Heart left ventricle (tissue), 16 donors: ENCODE measurements at regions not wholly inside any gene's neighbourhood (a gene's known extent, or its start where the extent isn't known, plus 50 kb on each side); places are given as distances from the start of the nearest gene placed in this dataset.

Source experiments
- ATAC-seq, 4 donors: fragments of 200-7000 bp; cut with Tn5 transposase; one replicate each; pipeline ENCODE4 v1.9.1; 2020 to 2022; ENCODE audit warnings: moderate library complexity in 4 of 4, mild to moderate bottlenecking in 3 of 4, moderate number of reproducible peaks in 1 of 4
- DNase-seq, 5 donors: peaks; one replicate each; pipeline ENCODE4 v3.0.0-alpha.2; 2020
- H3K27ac ChIP-seq, 12 donors: fragments of 200-600 bp; sonication (generic) in 4 of 12; one replicate each; pipeline versions ENCODE4 v1.5.0 to v1.8.0; 2016 to 2022; ENCODE audit warnings: mild to moderate bottlenecking in 2 of 12
- H3K27me3 ChIP-seq, 9 donors: fragments of 200-600 bp; sonication (generic) in 2 of 9; one replicate each; pipeline versions ENCODE4 v1.5.1 to v1.8.0; 2016 to 2022; ENCODE audit warnings: mild to moderate bottlenecking in 3 of 9
- H3K36me3 ChIP-seq, 9 donors: fragments of 200-600 bp; sonication (generic) in 2 of 9; one replicate each; pipeline versions ENCODE4 v1.5.0 to v1.8.0; 2018 to 2022; ENCODE audit warnings: mild to moderate bottlenecking in 2 of 9
- H3K4me1 ChIP-seq, 12 donors: fragments of 200-600 bp; sonication (generic) in 4 of 12; one replicate each; pipeline versions ENCODE4 v1.5.0 to v1.8.0; 2016 to 2022; ENCODE audit warnings: mild to moderate bottlenecking in 3 of 12
- H3K4me3 ChIP-seq, 12 donors: fragments of 200-600 bp; sonication (generic) in 4 of 12; one replicate each; pipeline versions ENCODE4 v1.5.0 to v1.8.0; 2017 to 2022; ENCODE audit warnings: mild to moderate bottlenecking in 9 of 12, moderate library complexity in 4 of 12
- H3K9me3 ChIP-seq, 12 donors: fragments of 200-600 bp; sonication (generic) in 4 of 12; one replicate each; pipeline versions ENCODE4 v1.5.0 to v1.8.0; 2016 to 2022; ENCODE audit warnings: mild to moderate bottlenecking in 1 of 12
- POLR2A ChIP-seq, 2 donors: fragments of 450-650 bp; IDR thresholded peaks; one replicate each; pipeline ENCODE4 v1.6.1; 2017; ENCODE audit warnings: antibody characterized with exemption in 2 of 2, mild to moderate bottlenecking in 2 of 2, moderate library complexity in 2 of 2
- WGBS, 4 donors: extraction: QIAGEN DNeasy Blood & Tissue Kit in 2 of 4; methylation state at CpG; one replicate each; pipeline versions ENCODE4 v1.1.5 to v1.1.7; 2013 to 2018; 5-methylcytosine and 5-hydroxymethylcytosine counted together
- intact Hi-C, 10 donors: fragments of 100-400 bp; cut with DNase I; formaldehyde crosslinking; loops; one replicate each; pipeline versions ENCODE4 v1.11.1 to v1.14.2; 2022
- TF ChIP-seq, protein P1 (sequence below), 12 donors: fragments of 200-600 bp; sonication (generic) in 4 of 12; IDR thresholded peaks; one replicate each; pipeline versions ENCODE4 v1.5.0 to v1.8.0; 2018 to 2022; ENCODE audit warnings: antibody characterized with exemption in 12 of 12, mild to moderate bottlenecking in 5 of 12
- donor health status: ischemic (EF 13 %, LVEDD 7.1; RV severe dilation, severe dysfunction).
- donor health status: healthy with polysubstance abuse.
- donor health status: DM: no; HTN: yes; CAD: no.
- donor health status: DM: no; HTN: no; CAD: no.
- donor health status: ischemic (EF 25% LVEDD 6.9; RV normal size, moderate dysfunction).
- donor health status: ischemic (EF 25% LVEDD 5.7; RV mildly dilated, moderate dysfunction).
- donor health status: healthy.
- donor health status: DM: yes; HTN: yes; CAD: no.
- donor health status: ischemic (EF 35%, LVEDD 5.7; RV mildly dilated, moderate dysfunction).
- donor health status: nonischemic (EF 11% LVEDD 7.7; RV severe dilation, severe dysfunction).
- donor health status: DM: yes; HTN: yes; CAD: no.
- donor health status: PGD.
- donor health status: ischemic (EF 29% LVEDD 5.4; RV normal size, mild dysfunction).
- donor health status: nonischemic (EF 23%, LVEDD 6.1; RV moderate dilation, normal function).

DNA sequence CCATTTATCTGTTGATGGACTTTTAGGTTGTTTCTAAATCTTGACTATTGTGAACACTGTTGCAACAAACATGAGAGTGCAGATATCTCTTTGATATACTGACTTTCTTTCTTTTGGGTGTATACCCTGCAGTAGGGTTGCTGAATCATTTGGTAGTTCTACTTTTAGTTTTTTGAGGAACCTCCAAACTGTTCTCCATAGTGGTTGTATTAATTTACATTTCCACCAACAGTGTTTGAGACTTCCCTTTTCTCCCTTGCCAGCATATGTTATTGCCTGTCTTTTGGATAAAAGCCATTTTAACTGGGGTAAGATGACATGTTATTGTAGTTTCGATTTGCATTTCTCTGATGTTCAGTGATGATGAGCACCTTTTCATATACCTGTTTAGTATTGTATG is 330.0 kb downstream of the DDX10 start:
- peaks cover 0 to 32% (median 4%) of the 10 kb centered on the region in 12 donors for H3K9me3 ChIP-seq
- no peaks in the 10 kb centered on the region for H3K4me1 ChIP-seq
- TF ChIP-seq, protein P1, sequence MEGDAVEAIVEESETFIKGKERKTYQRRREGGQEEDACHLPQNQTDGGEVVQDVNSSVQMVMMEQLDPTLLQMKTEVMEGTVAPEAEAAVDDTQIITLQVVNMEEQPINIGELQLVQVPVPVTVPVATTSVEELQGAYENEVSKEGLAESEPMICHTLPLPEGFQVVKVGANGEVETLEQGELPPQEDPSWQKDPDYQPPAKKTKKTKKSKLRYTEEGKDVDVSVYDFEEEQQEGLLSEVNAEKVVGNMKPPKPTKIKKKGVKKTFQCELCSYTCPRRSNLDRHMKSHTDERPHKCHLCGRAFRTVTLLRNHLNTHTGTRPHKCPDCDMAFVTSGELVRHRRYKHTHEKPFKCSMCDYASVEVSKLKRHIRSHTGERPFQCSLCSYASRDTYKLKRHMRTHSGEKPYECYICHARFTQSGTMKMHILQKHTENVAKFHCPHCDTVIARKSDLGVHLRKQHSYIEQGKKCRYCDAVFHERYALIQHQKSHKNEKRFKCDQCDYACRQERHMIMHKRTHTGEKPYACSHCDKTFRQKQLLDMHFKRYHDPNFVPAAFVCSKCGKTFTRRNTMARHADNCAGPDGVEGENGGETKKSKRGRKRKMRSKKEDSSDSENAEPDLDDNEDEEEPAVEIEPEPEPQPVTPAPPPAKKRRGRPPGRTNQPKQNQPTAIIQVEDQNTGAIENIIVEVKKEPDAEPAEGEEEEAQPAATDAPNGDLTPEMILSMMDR (IDR thresholded peaks at IDR 0.05), result no peak
- TF ChIP-seq POLR2A (IDR thresholded peaks at IDR 0.05), result no peak
- H3K36me3 ChIP-seq, result no peaks in the 10 kb centered on the region
- peak overlapping the region in 1 of 12 donors; percentile 16 for H3K27ac ChIP-seq
- no peak overlapping the region for H3K4me3 ChIP-seq
- no peaks in the 10 kb centered on the region for H3K27me3 ChIP-seq
- WGBS, 4 donors, result 82 to 87% (median 84%) methylated on average over 1 of the region's 1 CpG
- intact Hi-C loops, result no loop called here
- DNase-seq, result no peak
- ATAC-seq, result no peak

DNA sequence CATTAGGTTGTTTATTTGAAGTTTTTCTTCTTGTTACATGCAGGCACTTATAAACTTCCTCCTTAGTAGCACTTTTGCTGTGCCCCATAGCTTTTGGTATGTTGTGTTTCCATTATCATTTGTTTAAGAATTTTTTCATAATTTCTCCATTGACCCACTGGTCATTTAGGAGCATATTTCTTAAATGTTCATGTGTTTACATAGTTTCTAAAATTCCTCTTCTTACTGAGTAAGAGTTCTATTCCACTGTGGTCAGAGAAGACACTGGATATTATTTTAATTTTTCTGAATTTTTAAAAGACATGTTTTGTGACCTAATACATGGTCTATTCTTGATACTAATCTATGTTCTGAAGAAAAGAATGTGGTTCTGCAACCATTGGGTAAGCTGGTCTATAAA is 333.0 kb downstream of the DDX10 start:
- TF ChIP-seq POLR2A (IDR thresholded peaks at IDR 0.05), result no peak
- TF ChIP-seq, protein P1 (IDR thresholded peaks at IDR 0.05), result no peak
- H3K4me3 ChIP-seq, result no peak overlapping the region
- DNase-seq (no peak), ATAC-seq (no peak)
- peaks cover 0 to 33% (median 4%) of the 10 kb centered on the region in 12 donors for H3K9me3 ChIP-seq
- H3K27me3 ChIP-seq, result no peaks in the 10 kb centered on the region
- H3K36me3 ChIP-seq, result no peaks in the 10 kb centered on the region
- H3K27ac ChIP-seq, result no peak overlapping the region
- intact Hi-C loops, result no loop called here
- H3K4me1 ChIP-seq, result no peaks in the 10 kb centered on the region

DNA sequence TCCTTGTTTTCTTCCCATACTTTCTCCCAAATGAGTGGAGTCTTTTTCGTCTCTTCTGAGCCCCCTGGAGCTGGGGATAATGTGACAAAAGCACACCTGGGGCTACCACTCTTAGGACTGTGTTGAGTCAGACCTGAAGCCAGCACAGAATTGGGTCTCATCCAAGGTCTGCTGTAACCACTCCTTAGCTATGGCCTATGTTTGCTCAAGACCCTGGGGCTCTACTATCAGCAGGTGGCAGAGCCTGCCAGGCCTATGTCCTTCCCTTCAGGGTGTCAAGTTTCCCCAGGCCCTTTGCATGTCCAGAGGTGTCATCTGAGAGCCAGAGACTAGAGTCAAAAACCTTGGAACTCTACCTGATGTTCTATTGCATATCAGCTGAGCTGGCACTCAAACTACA is 335.7 kb downstream of the DDX10 start:
- intact Hi-C loops, result no loop called here
- TF ChIP-seq, protein P1 (IDR thresholded peaks at IDR 0.05), result no peak
- TF ChIP-seq POLR2A (IDR thresholded peaks at IDR 0.05), result no peak
- WGBS, 4 donors, result 57 to 71% (median 63%) methylated on average over 1 of the region's 1 CpG

DNA sequence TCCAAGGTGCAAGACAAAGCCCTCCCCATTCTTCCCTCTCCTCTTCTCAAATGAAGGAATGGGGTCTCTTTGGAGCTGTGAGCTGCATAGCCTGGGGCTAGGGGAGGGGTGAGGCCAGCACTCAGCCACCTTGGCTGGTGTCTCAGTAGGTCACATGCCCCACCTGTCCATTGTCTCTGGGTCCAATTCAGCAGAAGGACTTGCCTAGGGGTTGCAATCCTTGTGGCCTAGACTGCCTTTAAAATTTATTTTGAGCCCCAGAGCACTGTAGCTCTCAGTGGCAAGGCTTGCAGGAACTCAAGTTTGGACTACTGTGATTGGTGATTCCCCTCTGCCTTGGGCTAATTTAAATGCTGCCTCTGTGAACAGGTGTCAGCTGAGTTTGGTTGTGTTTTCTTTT is 336.7 kb downstream of the DDX10 start:
- H3K4me3 ChIP-seq, result no peak overlapping the region
- no peaks in the 10 kb centered on the region for H3K27me3 ChIP-seq
- H3K4me1 ChIP-seq, result no peaks in the 10 kb centered on the region
- DNase-seq (no peak), ATAC-seq (no peak)
- H3K9me3 ChIP-seq, result peaks cover 0 to 22% (median 4%) of the 10 kb centered on the region in 12 donors
- intact Hi-C loops, result no loop called here
- H3K27ac ChIP-seq, result no peak overlapping the region
- no peaks in the 10 kb centered on the region for H3K36me3 ChIP-seq
- TF ChIP-seq, protein P1 (IDR thresholded peaks at IDR 0.05), result no peak
- TF ChIP-seq POLR2A (IDR thresholded peaks at IDR 0.05), result no peak

More for the DNA sequence above, 335.7 kb downstream of the DDX10 start:
- Histone ChIP-seq H3K4me3 (no peak overlapping the region), H3K9me3 (peaks cover 0 to 32% (median 4%) of the 10 kb centered on the region in 12 donors), H3K4me1 (no peaks in the 10 kb centered on the region), H3K27ac (no peak overlapping the region), H3K36me3 (no peaks in the 10 kb centered on the region), H3K27me3 (no peaks in the 10 kb centered on the region)
- DNase-seq, result no peak
- ATAC-seq, result no peak
